ENCODE measurements at regions not wholly inside any gene's neighbourhood (a gene's known extent, or its start where the extent isn't known, plus 50 kb on each side); places are given as distances from the start of the nearest gene placed in this dataset.

GRCh38 chr10:128305601-128306345, 179.6 kb upstream of the MKI67 start:
- no peak for TF ChIP-seq CTCF (IDR thresholded peaks at IDR 0.05; ENCODE audit: borderline replicate concordance, control extremely low read depth, extremely low read depth, insufficient read depth, missing control alignments)
- DNase-seq (ENCODE audit: low spot score): no peak
- in situ Hi-C loops (cut with MboI; ENCODE audit: low sequenced_read_pairs, unreplicated experiment): no loop called here

GRCh38 chr10:128306535-128306934, 180.3 kb upstream of the MKI67 start:
- in situ Hi-C loops (cut with MboI; ENCODE audit: low sequenced_read_pairs, unreplicated experiment): no loop called here
- TF ChIP-seq CTCF (IDR thresholded peaks at IDR 0.05; ENCODE audit: borderline replicate concordance, control extremely low read depth, extremely low read depth, insufficient read depth, missing control alignments): no peak
- no peak for DNase-seq (ENCODE audit: low spot score)

GRCh38 chr10:128306966-128307365, 180.7 kb upstream of the MKI67 start:
- TF ChIP-seq CTCF (IDR thresholded peaks at IDR 0.05; ENCODE audit: borderline replicate concordance, control extremely low read depth, extremely low read depth, insufficient read depth, missing control alignments): no peak
- in situ Hi-C loops (cut with MboI; ENCODE audit: low sequenced_read_pairs, unreplicated experiment): no loop called here
- no peak for DNase-seq (ENCODE audit: low spot score)

GRCh38 chr10:128307820-128308219, 181.6 kb upstream of the MKI67 start:
- TF ChIP-seq CTCF (IDR thresholded peaks at IDR 0.05; ENCODE audit: borderline replicate concordance, control extremely low read depth, extremely low read depth, insufficient read depth, missing control alignments): no peak
- in situ Hi-C loops (cut with MboI; ENCODE audit: low sequenced_read_pairs, unreplicated experiment): no loop called here

GRCh38 chr10:128310971-128311658, 184.9 kb upstream of the MKI67 start:
- DNase-seq (ENCODE audit: low spot score): no peak
- TF ChIP-seq CTCF (IDR thresholded peaks at IDR 0.05; ENCODE audit: borderline replicate concordance, control extremely low read depth, extremely low read depth, insufficient read depth, missing control alignments): no peak
- in situ Hi-C loops (cut with MboI; ENCODE audit: low sequenced_read_pairs, unreplicated experiment): no loop called here

More at GRCh38 chr10:128307820-128308219, 181.6 kb upstream of the MKI67 start:
- DNase-seq (ENCODE audit: low spot score): no peak

- in situ Hi-C loops (cut with MboI; ENCODE audit: low sequenced_read_pairs, unreplicated experiment): no loop called here
- TF ChIP-seq CTCF (IDR thresholded peaks at IDR 0.05; ENCODE audit: borderline replicate concordance, control extremely low read depth, extremely low read depth, insufficient read depth, missing control alignments): no peak
- DNase-seq (ENCODE audit: low spot score): no peak
Observed at GRCh38 chr10:128312250-128312649, 186.0 kb upstream of the MKI67 start.
